ENCODE measurements at regions not wholly inside any gene's neighbourhood (a gene's known extent, or its start where the extent isn't known, plus 50 kb on each side); places are given as distances from the start of the nearest gene placed in this dataset.
"Not testable (repeated sequence)": the region's sequence is repeated elsewhere in the genome, so short reads cannot be mapped to it uniquely, and the experiment has no call there.

DNA sequence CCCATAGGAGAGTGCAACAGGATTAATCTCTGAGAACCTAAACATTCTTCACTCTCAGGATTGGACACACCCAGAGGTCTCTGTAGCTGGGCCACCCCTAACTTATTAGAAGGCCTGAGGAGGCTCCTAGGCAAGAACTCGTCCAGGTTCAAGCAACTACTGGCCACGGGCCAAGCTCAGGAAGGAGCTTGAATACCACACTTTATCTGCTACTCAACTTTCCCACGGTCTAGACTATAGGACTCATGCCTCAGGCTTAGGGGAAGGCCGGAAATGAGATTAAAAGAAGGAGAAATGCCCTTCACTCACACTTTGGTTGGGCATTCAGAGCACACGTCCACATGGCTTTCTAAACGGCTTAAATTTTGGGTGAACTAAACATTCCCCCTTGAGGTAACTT lies 142.8 kb upstream of the PHYHIPL start:
- no peaks in the 10 kb centered on the region for H3K9me3 ChIP-seq
- no peaks in the 10 kb centered on the region for H3K36me3 ChIP-seq (ENCODE audit: low read depth, missing control alignments)
- 69 to 83% methylated on average over 6 of the region's 6 CpGs for WGBS, 2 donors
- H3K4me1 ChIP-seq, result peaks cover 3% of the 10 kb centered on the region
- no peak for TF ChIP-seq POLR2A (IDR thresholded peaks at IDR 0.05)
- TF ChIP-seq, protein P1, sequence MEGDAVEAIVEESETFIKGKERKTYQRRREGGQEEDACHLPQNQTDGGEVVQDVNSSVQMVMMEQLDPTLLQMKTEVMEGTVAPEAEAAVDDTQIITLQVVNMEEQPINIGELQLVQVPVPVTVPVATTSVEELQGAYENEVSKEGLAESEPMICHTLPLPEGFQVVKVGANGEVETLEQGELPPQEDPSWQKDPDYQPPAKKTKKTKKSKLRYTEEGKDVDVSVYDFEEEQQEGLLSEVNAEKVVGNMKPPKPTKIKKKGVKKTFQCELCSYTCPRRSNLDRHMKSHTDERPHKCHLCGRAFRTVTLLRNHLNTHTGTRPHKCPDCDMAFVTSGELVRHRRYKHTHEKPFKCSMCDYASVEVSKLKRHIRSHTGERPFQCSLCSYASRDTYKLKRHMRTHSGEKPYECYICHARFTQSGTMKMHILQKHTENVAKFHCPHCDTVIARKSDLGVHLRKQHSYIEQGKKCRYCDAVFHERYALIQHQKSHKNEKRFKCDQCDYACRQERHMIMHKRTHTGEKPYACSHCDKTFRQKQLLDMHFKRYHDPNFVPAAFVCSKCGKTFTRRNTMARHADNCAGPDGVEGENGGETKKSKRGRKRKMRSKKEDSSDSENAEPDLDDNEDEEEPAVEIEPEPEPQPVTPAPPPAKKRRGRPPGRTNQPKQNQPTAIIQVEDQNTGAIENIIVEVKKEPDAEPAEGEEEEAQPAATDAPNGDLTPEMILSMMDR (IDR thresholded peaks at IDR 0.05), result no peak
- no peak overlapping the region for H3K4me3 ChIP-seq
- no peak for DNase-seq
- H3K27me3 ChIP-seq, result no peaks in the 10 kb centered on the region
- no peak overlapping the region for H3K27ac ChIP-seq
- intact Hi-C loops (cut with DNase I; ENCODE audit: low total_unique reads), result no loop called here

DNA sequence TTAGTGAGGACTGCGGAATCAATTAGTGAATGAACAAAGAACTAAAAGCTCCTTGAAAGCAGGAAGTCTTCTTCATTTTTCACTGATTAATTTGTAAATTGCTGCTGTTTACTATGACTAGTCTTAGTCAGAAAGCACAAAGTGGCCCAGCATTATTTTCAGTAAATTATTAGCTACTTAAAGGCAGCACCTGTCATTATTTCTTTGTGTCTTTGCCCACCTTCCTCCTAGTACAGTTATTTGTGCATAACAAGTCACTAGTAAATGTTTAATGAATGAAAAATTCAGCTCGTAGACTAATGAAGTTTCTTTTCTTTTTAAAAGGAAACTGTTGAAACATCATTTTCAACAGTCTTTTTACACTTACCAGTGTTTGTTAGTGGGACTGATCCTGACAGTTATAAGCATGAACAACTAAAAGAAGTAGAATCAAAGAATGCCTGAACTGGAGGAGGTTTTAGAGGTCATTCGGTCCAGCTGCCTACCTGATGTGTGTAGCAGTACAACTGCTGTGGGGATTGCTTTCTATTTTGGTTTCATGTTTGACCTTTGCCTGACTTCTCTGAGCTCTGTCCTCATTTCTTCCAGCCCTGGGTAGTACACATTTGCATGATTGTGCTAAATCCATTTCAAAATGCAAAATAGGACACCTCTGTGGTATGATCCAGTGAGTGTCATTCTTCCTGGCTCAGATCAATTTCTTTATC lies 140.0 kb upstream of the PHYHIPL start:
- DNase-seq, result no peak
- 70 to 75% methylated on average over 3 of the region's 3 CpGs for WGBS, 2 donors
- H3K27me3 ChIP-seq, result no peaks in the 10 kb centered on the region
- intact Hi-C loops (cut with DNase I; ENCODE audit: low total_unique reads), result no loop called here
- peaks cover 3% of the 10 kb centered on the region for H3K4me1 ChIP-seq
- no peaks in the 10 kb centered on the region for H3K36me3 ChIP-seq (ENCODE audit: low read depth, missing control alignments)
- H3K9me3 ChIP-seq, result no peaks in the 10 kb centered on the region
- TF ChIP-seq, protein P1 (IDR thresholded peaks at IDR 0.05), result no peak
- TF ChIP-seq POLR2A (IDR thresholded peaks at IDR 0.05), result no peak
- H3K4me3 ChIP-seq, result no peak overlapping the region
- H3K27ac ChIP-seq, result no peak overlapping the region

DNA sequence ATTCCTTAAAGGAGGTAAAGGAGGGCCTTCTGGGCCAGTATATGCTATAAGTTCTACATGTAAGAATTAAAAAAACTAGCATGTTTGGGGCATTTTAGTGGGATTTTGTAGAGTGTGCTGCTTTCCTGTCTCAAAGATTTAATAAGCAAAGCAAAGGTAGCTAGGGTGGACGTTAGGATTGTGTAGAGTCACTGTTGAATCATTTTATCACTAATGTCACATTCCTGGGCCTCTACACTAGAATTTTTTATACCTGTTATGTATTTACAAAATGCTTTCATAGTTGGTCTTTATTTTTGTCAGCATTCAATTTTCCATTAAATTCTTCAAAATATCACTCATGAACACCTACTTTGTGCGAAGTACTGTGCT lies 139.4 kb upstream of the PHYHIPL start:
- no peak overlapping the region for H3K27ac ChIP-seq
- DNase-seq, result no peak
- H3K4me1 ChIP-seq, result peaks cover 3% of the 10 kb centered on the region
- H3K36me3 ChIP-seq (ENCODE audit: low read depth, missing control alignments), result no peaks in the 10 kb centered on the region
- WGBS, 2 donors, result 86 to 88% methylated on average over 2 of the region's 2 CpGs
- H3K4me3 ChIP-seq, result no peak overlapping the region
- H3K9me3 ChIP-seq, result no peaks in the 10 kb centered on the region
- H3K27me3 ChIP-seq, result no peaks in the 10 kb centered on the region
- intact Hi-C loops (cut with DNase I; ENCODE audit: low total_unique reads), result no loop called here
- TF ChIP-seq POLR2A (IDR thresholded peaks at IDR 0.05), result no peak
- TF ChIP-seq, protein P1 (IDR thresholded peaks at IDR 0.05), result no peak

DNA sequence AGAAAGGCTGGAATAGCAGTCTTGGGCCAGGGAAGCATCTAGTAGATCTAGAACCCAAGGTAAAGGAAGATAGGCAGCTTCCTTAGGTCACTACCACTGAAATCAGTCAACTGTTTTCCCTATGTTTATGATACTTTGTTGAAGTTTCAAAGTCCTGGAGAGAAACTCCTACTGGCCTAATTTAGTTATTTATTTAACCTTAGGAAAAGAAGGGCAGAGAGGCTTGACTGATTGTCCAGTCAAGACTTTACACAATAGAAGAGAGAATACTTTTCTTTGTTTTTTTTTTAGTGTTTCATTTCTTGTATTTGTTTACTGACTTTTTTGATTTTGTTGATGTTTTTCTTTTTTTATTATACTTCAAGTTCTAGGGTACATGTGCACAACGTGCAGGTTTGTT lies 138.9 kb upstream of the PHYHIPL start:
- Histone ChIP-seq H3K27me3 (no peaks in the 10 kb centered on the region), H3K36me3 (ENCODE audit: low read depth, missing control alignments) (no peaks in the 10 kb centered on the region), H3K27ac (no peak overlapping the region), H3K4me1 (peaks cover 3% of the 10 kb centered on the region), H3K9me3 (no peaks in the 10 kb centered on the region), H3K4me3 (no peak overlapping the region)
- intact Hi-C loops (cut with DNase I; ENCODE audit: low total_unique reads), result no loop called here
- DNase-seq, result no peak
- no peak for TF ChIP-seq POLR2A (IDR thresholded peaks at IDR 0.05)
- TF ChIP-seq, protein P1 (IDR thresholded peaks at IDR 0.05), result no peak
- 65 to 86% methylated on average over 1 of the region's 1 CpG for WGBS, 2 donors

DNA sequence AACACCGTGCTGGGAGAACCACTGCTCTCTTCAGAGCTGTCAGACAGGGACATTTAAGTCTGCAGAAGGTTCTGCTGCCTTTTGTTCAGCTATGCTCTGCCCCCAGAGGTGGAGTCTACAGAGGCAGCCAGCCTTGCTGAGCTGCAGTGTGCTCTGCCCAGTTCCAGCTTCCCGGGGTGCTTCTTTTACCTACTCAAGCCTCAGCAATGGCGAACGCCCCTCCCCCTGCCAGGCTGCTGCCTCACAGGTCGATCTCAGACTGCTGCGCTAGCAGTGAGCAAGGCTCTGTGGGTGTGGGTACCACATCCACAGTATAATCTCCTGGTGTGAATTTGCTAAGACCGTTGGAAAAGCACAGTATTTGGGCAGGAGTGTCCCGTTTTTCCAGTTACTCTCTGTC lies 133.1 kb upstream of the PHYHIPL start:
- H3K4me1 ChIP-seq; intact Hi-C loops (cut with DNase I; ENCODE audit: low total_unique reads): not testable (repeated sequence)

More for the DNA sequence above, 133.1 kb upstream of the PHYHIPL start:
- H3K36me3 ChIP-seq (ENCODE audit: low read depth, missing control alignments); H3K27me3 ChIP-seq; H3K9me3 ChIP-seq; H3K4me3 ChIP-seq; DNase-seq; H3K27ac ChIP-seq: not testable (repeated sequence)
- WGBS, 2 donors, result 50 to 55% methylated on average over 7 to 8 of the region's 8 CpGs

Data from testis (tissue), 2 donors.